OCI-LY1 (cell line): ENCODE measurements at regions not wholly inside any gene's neighbourhood (a gene's known extent, or its start where the extent isn't known, plus 50 kb on each side); places are given as distances from the start of the nearest gene placed in this dataset.

ENCODE experiments used
- H2AFZ ChIP-seq: fragments of 200-600 bp; sonication (generic), shearing (Covaris generic); 2 replicates; pipeline ENCODE4 v1.6.0; 2014; ENCODE audit warnings: antibody characterized with exemption, mild to moderate bottlenecking, low read length
- H3F3A ChIP-seq: fragments of 200-600 bp; sonication (generic), shearing (Covaris generic); 2 replicates; pipeline ENCODE4 v1.6.0; 2014; ENCODE audit warnings: mild to moderate bottlenecking, antibody characterized with exemption, low read length, moderate library complexity; ENCODE audit not compliant: insufficient read depth
- H3K27ac ChIP-seq: fragments of 200-600 bp; sonication (generic); 2 replicates; pipeline ENCODE4 v1.5.1; 2014; ENCODE audit warnings: low read length, mixed run types, mild to moderate bottlenecking, low read depth; ENCODE audit not compliant: poor library complexity, severe bottlenecking
- H3K27me3 ChIP-seq: fragments of 200-600 bp; sonication (generic); 2 replicates; pipeline ENCODE4 v1.6.0; 2014; ENCODE audit warnings: antibody characterized with exemption, mild to moderate bottlenecking, low read length, moderate library complexity; ENCODE audit not compliant: insufficient read depth
- H3K36me3 ChIP-seq: fragments of 200-600 bp; sonication (generic); 2 replicates; pipeline ENCODE4 v1.6.1; 2014; ENCODE audit warnings: mild to moderate bottlenecking, antibody characterized with exemption, low read length, moderate library complexity, mixed read lengths; ENCODE audit not compliant: insufficient read depth
- H3K4me1 ChIP-seq: fragments of 200-600 bp; sonication (generic); 2 replicates; pipeline ENCODE4 v1.5.1; 2014; ENCODE audit warnings: mild to moderate bottlenecking, low read length, moderate library complexity; ENCODE audit not compliant: insufficient read depth, severe bottlenecking
- H3K4me2 ChIP-seq: fragments of 200-600 bp; sonication (generic), shearing (Covaris generic); 2 replicates; pipeline ENCODE4 v1.6.1; 2014; ENCODE audit warnings: low read length
- H3K4me3 ChIP-seq: fragments of 200-600 bp; sonication (generic); 2 replicates; pipeline ENCODE4 v1.5.1; 2014; ENCODE audit warnings: low read length, low read depth, mild to moderate bottlenecking, mixed read lengths; ENCODE audit not compliant: poor library complexity, severe bottlenecking
- H3K79me2 ChIP-seq: fragments of 200-600 bp; shearing (Covaris generic); 2 replicates; pipeline ENCODE4 v1.6.1; 2016; ENCODE audit warnings: mixed run types, low read length, mixed read lengths; ENCODE audit not compliant: insufficient read depth
- H3K9ac ChIP-seq: fragments of 200-600 bp; sonication (generic), shearing (Covaris generic); 2 replicates; pipeline ENCODE4 v1.6.1; 2014; ENCODE audit warnings: mild to moderate bottlenecking, low read length, mixed read lengths
- H3K9me2 ChIP-seq: fragments of 200-600 bp; sonication (generic), shearing (Covaris generic); 2 replicates; pipeline ENCODE4 v1.6.1; 2014; ENCODE audit warnings: low read depth, mild to moderate bottlenecking, low read length, mixed read lengths
- H3K9me3 ChIP-seq: fragments of 200-600 bp; shearing (Covaris generic); 2 replicates; pipeline ENCODE4 v1.6.1; 2014; ENCODE audit warnings: low read length, mixed read lengths
- H4K20me1 ChIP-seq: fragments of 200-600 bp; sonication (generic), shearing (Covaris generic); 2 replicates; pipeline ENCODE4 v1.6.0; 2016; ENCODE audit warnings: mild to moderate bottlenecking, low read length; ENCODE audit not compliant: insufficient read depth
- EZH2 ChIP-seq: fragments of 200-600 bp; sonication (generic), shearing (Covaris generic); IDR thresholded peaks from 2 replicates; pipeline ENCODE4 v1.8.0; 2017; ENCODE audit warnings: borderline replicate concordance, mixed run types, mild to moderate bottlenecking, antibody characterized with exemption, low read length, moderate library complexity, mixed read lengths
- TF ChIP-seq, protein P1 (sequence below): fragments of 200-600 bp; sonication (generic), shearing (Covaris generic); IDR thresholded peaks from 2 replicates; pipeline ENCODE4 v1.5.1; 2017; ENCODE audit warnings: mild to moderate bottlenecking, antibody characterized with exemption, low read length, moderate library complexity, mixed read lengths

DNA sequence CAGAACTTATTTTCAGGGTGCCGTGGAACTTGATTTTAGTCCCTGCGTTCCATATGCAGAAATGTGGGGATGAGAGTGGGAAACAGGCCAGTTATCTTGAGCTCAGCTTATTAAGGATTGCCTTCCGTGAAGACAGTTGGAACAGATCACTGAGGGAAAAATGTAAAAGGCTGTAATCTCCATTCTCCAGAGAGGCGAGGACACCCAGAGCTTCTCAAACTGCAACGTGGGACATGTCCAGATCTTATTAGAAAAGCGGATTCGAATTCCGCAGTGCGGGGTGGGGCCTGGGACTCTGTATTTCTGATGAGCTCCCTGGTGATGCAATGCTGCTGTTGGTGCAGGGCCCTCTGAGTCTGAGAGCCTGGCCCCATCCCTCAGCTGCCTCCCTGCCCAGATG lies 185.6 kb upstream of the CIBAR2 start:
- Histone ChIP-seq H2AFZ (no peak overlapping the region), H3K79me2 (no peaks in the 10 kb centered on the region), H3K4me1 (peaks cover 1% of the 10 kb centered on the region), H3K4me3 (no peak overlapping the region), H3F3A (no peaks in the 10 kb centered on the region), H3K27ac (no peak overlapping the region), H3K27me3 (peaks cover 8% of the 10 kb centered on the region), H3K36me3 (no peaks in the 10 kb centered on the region), H3K4me2 (no peak overlapping the region), H3K9ac (no peak overlapping the region), H3K9me2 (no peaks in the 10 kb centered on the region), H3K9me3 (no peaks in the 10 kb centered on the region), H4K20me1 (no peaks in the 10 kb centered on the region)
- TF ChIP-seq, protein P1, sequence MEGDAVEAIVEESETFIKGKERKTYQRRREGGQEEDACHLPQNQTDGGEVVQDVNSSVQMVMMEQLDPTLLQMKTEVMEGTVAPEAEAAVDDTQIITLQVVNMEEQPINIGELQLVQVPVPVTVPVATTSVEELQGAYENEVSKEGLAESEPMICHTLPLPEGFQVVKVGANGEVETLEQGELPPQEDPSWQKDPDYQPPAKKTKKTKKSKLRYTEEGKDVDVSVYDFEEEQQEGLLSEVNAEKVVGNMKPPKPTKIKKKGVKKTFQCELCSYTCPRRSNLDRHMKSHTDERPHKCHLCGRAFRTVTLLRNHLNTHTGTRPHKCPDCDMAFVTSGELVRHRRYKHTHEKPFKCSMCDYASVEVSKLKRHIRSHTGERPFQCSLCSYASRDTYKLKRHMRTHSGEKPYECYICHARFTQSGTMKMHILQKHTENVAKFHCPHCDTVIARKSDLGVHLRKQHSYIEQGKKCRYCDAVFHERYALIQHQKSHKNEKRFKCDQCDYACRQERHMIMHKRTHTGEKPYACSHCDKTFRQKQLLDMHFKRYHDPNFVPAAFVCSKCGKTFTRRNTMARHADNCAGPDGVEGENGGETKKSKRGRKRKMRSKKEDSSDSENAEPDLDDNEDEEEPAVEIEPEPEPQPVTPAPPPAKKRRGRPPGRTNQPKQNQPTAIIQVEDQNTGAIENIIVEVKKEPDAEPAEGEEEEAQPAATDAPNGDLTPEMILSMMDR: no peak
- TF ChIP-seq EZH2: no peak

DNA sequence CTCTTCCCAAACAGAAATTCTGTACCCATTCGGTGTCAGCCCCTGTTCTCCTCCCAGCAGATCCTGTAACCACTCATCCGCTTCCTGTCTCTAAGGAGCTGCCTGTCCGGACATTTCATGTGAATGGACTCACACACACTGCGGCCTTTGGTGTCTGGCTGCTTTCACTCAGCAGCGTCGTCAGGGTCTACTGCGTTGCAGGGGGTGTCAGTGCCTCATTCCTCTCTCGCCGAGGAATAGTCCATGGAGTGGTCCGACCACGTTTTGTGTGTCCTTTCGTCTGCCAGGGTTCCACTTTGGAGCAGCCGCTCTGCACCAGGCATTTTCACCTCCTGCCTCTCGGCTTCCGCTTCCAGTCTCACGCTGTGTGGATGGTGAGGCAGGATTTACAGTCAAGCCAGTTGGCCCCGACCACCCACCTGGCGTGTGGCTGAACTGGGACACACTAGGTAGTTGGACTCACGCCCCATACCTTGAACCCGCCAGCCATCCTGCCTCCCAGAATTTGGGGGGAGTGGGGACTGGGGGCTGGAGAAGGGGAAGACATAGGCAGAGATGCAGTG lies 188.2 kb upstream of the CIBAR2 start:
- Histone ChIP-seq H3K4me2 (no peak overlapping the region), H3K4me3 (no peak overlapping the region), H3K9me2 (no peaks in the 10 kb centered on the region), H2AFZ (no peak overlapping the region), H3K9me3 (no peaks in the 10 kb centered on the region), H3F3A (no peaks in the 10 kb centered on the region), H3K36me3 (no peaks in the 10 kb centered on the region), H3K9ac (no peak overlapping the region), H3K27me3 (peaks cover 5% of the 10 kb centered on the region; the same call in 1 of the 2 replicates), H3K79me2 (no peaks in the 10 kb centered on the region), H3K27ac (no peak overlapping the region), H3K4me1 (peaks cover 22% of the 10 kb centered on the region), H4K20me1 (no peaks in the 10 kb centered on the region)
- TF ChIP-seq EZH2: no peak
- TF ChIP-seq, protein P1: no peak

DNA sequence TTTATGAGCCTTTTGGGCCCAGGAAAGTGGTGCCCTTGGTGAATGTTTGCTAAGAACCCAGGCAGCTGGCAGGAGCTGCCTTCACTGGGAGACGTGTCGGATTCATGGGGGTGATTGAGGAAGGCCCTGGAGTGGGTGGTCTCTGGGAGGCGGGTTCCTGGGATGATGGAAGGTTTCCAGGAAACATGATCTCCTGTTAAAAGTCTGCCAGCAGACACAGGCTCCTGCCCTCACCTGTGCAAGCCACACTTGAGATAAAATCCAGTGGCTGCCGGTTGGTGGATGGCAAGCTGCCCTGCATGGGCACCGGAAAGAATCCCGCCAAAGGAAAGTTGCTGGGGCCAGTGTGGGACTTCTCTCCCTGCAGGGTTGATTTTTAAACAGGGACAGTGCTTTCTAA lies 189.0 kb upstream of the CIBAR2 start:
- H3K9ac ChIP-seq: no peak overlapping the region
- no peaks in the 10 kb centered on the region for H4K20me1 ChIP-seq
- H3F3A ChIP-seq: no peaks in the 10 kb centered on the region
- no peaks in the 10 kb centered on the region for H3K9me2 ChIP-seq
- H3K27ac ChIP-seq: no peak overlapping the region
- H3K9me3 ChIP-seq: no peaks in the 10 kb centered on the region
- H3K4me1 ChIP-seq: peaks cover 29% of the 10 kb centered on the region
- TF ChIP-seq, protein P1: no peak
- TF ChIP-seq EZH2: no peak
- no peak overlapping the region for H3K4me3 ChIP-seq
- H3K27me3 ChIP-seq: peaks cover 5% of the 10 kb centered on the region; the same call in 1 of the 2 replicates
- no peaks in the 10 kb centered on the region for H3K36me3 ChIP-seq
- H3K4me2 ChIP-seq: no peak overlapping the region
- H3K79me2 ChIP-seq: no peaks in the 10 kb centered on the region
- no peak overlapping the region for H2AFZ ChIP-seq
